GM18868 (cell line): ENCODE measurements at regions not wholly inside any gene's neighbourhood (a gene's known extent, or its start where the extent isn't known, plus 50 kb on each side); places are given as distances from the start of the nearest gene placed in this dataset.
"Not testable (repeated sequence)": the region's sequence is repeated elsewhere in the genome, so short reads cannot be mapped to it uniquely, and the experiment has no call there.

ENCODE experiments used
- ATAC-seq: cut with Tn5 transposase; IDR thresholded peaks from one replicate; pipeline ENCODE4 v1.9.1; 2021; ENCODE audit warnings: mild to moderate bottlenecking, moderate library complexity; ENCODE audit not compliant: unreplicated experiment

DNA sequence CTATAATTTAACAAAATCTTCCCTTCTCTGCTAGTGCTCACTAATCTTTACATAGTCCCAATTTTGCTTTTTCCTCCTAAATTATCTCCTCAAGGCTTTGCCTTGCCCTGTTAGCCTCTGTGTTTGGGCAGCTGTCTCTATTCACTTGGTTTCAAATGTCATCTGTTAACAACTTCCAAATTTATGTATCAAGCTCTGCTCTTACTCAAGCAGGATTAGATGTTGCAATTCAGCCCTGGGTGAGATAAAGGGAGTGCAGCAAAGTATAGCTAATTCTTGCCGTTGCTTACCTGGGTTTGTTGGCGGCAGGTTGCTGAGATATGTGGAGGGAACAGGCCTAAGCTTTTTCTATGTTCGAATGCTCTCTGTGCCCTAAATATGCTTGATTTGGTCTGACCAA is 483.8 kb downstream of the DMAC1 start:
- no peak for ATAC-seq

DNA sequence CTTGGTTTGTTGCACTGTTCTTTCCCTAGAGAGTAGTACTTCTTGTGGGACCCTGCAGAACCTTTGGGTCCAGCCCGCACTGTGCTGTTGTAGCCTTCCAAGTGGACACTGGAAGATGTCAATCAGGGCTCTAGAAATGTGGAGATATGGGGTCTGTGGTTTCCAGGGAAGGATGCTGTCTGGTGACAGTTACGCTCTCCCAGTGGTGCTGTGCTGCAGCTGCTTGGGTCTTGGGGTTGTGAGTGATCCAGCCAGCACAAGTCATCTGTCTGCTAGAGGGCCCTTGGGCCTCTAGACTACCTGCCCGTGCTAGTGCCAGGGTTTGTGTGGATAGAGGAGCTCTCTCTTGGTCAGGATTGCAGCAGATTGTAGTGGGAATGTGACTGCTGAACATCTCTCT is 484.5 kb downstream of the DMAC1 start:
- ATAC-seq: no peak

DNA sequence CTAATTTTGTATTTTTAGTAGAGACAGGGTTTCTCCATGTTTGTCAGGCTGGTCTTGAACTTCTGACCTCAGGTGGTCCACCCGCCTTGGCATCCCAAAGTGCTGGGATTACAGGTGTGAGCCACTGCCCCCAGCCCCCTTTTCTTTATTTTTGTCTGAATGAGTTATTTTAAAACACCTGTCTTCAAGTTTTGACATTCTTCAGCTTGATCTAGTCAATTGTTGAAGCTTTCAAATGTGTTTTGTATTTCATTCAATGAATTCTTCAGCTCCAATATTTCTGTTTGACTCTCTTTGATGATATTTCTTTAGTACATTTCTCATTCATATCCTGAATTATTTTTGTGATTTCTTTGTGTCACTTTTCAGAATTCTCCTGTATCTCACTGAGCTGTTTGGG is 486.2 kb downstream of the DMAC1 start:
- no peak for ATAC-seq

DNA sequence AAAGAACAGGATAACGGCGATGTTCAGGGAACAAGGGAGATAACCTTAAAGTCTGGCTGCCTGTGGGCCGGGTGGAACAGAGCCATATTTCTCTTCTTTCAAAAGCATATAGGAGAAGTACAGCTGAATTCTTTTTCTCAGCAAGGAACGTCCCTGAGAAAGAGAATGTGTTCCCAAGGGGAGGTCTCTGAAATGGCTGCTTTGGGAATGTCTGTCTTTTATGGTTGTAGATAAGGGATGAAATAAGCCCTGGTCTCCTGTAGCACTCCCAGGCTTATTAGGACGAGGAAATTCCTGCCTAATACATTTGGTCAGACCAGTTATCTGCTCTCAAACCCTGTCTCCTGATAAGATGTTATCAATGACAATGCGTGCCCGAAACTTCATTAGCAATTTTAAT is 490.5 kb downstream of the DMAC1 start:
- not testable (repeated sequence) for ATAC-seq

DNA sequence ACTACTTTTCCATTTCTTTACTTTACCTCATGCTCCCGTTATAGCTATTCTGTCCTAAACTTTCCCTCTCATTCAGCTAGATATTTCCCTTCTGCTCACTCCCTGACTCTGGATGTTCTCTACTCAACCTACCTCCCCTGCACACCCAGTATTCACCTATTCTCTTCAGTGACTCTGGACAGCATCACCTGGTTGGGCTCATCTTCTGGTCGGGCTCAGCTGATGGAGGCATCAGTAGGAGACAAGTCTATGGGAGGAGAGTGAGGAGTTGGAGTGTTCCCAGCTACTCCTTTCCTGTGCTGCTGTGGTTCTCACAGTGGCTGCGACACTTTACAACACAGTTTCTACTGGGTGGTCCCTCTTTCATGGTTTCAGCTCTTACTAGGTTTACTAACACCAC is 493.9 kb downstream of the DMAC1 start:
- ATAC-seq: no peak

DNA sequence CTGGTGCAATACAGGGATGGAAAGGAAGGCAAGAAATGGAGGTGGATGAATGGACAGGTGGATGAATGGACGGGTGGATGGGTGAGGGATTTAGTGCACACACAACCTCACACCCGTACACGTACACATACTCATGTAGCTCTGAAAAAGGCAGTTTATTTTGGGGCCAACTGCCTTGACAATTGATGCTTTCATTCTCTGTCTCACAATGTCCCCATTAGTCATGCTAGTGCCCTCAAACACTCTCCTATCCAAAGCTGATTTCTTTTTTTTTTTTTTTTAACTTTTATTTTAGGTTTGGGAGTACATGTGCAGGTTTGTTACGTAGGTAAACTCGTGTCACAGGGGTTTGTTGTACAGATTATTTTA is 495.0 kb downstream of the DMAC1 start:
- no peak for ATAC-seq

DNA sequence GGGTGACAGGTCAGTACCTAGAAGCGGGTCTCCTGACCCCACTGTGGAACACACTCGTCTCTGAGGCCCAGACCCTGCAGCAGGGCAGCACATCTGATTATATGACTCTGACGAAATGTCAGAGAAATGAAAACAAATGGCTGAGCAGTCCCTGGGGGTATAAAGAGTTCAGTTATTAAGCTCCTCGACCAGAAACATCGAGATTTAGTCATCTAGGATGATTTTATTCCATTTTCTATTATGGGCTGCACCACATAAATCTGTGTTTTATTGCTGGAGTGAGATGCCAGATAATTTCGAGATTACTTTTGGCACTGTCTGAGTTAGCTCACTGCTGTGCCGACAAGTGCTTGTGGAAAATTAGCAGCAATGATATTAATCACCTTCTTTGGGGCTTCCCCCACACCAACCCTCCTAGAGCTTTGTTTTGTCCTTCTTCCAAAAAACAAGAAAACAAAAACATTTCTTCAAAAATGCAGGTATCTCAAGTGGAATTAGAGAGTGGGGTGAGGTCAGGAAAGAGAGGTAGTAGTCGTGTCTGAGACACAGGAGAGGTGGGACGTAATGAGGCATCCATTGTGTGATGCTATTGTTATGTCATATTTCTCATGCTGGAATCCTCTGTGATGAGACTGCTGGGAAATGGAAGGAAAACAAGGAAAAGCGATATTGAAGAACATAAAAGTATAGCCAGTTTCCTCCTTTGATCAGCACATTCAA is 495.5 kb downstream of the DMAC1 start:
- no peak for ATAC-seq

DNA sequence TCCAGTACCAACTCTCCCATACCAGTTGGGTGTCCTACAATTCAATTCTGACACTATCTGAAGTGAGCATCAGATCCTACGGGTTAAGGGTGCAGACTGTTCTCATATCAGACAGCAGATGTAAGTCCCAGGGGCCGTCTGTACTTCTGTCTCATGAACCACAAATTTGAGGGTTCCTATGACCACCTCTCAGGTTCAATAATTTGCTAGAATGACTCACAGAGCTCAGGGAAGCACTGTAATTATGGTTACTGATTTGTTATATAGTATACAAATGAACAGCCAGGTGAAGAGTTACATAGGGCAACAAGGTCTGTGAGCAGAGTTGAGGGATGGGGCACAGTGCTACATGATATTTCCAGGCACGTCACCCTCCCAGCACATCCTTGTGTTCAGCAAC is 499.1 kb downstream of the DMAC1 start:
- ATAC-seq: peak; percentile 20

DNA sequence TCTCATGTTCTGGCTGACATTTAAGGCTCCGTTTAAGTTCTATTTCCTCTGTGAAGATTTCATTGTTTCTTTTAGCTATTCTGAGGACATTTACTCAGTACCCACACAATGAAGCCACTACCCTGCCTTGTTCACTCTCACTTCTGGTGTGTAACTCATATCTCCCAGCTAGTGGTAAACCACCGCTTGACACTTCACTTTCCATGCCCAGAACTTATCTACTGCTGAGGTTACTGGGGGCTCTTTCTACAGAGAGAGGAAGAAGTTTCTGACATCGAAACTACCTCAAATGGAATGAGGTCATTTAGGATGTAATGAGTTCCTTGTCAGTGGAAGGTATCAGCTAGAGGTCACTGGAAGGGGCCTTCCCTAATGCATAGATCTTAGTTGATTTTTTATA is 501.5 kb downstream of the DMAC1 start:
- peak; percentile 99 for ATAC-seq

DNA sequence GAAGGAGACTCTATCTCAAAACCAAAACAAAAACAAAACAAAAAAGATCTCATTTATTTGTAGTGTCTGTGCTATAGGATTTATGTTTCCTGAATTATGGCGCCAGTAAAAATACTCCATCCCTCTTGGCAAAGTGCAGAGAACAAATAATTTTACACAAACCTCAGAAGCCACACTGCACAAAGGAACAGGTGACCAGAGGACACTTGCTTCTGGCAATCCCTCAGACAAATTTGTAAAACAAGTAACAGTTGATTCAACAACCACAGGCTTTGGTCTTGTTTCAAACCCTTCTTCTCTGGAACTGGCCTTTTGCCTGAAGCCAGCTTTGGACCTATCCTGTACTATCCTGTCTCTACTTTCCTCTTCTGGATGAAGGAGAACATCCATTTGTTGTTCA is 502.1 kb downstream of the DMAC1 start:
- ATAC-seq: no peak

DNA sequence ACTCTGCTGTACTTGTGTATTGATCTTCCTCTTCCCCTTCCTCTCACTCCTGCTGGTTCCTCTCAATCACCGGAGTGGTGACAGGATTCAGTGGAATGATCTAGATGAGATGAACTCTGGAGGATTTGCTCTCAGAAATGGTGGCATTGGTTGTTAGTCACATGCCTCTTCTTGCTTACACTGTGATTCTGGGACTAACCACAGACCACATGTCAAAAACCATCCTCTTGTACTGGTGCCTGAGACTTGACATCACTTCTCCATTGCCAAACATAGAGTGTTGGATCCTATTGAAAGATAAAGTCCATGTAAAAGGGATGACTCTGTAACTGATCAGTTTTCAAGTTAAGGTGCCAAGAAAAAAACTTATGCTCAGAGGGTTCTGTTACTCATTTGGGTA is 506.5 kb downstream of the DMAC1 start:
- no peak for ATAC-seq

DNA sequence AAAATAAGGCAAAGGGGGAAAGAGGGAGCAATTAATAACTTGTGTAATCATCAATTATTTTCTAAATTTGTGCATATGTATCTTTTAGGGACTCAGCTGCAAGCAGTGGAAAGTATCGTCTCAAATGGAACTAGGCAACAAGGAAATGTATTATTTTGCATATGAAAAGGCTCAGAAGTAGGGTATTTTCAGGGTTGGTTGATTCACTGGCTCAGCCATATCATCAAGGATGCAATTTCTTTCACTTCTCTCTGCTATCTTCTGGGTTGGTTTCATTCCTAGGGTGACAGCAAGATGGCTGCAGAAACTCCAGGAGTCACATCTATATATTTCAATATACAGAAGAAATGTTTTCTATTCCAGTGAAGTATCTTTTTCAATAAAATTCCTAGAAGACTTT is 509.8 kb downstream of the DMAC1 start:
- no peak for ATAC-seq

DNA sequence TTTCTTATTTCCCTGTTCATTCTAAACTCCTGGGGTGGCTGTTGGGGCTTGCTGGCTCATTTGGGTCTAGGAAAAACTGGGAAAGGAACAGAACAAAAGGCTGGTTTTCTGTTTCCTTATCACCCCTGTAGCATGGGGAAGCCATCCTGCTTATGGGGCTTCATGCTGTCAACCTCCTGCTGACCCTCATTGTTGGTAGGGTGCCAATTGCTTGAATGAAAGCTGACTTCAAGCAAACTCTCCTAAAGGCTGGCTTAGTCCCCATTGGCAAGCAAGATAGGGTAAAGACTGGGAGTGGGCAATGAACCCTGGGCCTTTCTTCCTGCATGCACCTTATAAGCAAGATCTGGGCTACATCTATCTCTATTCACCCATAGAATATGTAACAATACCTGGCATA is 511.6 kb downstream of the DMAC1 start:
- ATAC-seq: no peak

DNA sequence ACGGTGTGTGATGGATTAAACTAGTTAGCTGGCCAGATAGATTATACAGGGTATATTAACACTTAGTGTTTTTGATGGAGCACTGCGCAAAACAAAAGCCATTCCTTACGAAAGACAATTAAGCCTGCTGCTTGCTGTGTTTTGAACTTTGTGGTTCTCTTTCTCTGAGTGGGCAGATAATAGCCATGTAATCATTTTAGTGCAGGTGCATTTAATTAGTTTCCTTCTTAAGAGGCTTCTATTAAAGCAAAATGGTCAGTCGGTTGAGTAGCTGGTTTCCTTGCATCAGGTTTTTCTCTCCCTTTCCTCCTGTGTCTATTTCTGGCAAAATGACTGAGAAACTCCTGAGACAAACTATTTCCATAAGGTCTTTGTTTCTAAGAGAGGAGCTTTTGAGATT is 512.5 kb downstream of the DMAC1 start:
- no peak for ATAC-seq

DNA sequence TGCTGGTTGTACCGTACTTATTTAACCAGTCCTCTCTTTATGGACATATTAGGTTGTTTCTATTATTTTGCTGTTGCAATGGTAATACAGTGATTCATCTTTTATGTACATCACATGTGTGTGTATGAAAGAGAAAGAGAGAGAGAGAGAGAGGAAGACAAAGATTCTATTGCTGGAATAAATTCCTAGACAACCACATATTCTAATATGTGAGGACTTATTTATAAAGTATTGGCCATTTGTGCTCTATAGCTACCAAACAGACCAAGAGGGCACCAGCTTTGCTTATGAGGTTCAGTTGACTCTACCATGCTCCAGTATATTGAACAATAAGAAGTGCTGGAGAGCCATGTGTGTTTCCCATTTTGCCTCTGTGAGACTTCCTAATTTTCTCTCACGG is 513.5 kb downstream of the DMAC1 start:
- ATAC-seq: no peak

DNA sequence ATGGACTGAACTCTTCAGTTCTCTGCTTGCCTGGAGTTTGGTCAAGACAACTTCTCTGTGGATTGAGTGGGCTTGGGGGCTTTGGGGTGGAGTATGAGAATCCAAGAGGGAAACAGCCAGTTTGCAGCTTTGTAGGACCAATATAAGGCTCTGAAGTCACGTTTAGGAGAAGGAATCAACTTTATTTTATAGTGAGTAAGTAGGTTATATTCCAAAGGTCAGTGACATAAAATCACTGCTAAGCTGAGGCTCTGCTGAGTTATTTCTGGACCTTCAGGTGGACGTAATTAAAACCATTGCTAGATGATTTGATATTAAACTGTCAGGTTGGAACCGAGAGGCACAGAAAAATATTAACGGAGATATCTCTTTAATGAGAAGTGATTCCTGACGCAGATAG is 514.4 kb downstream of the DMAC1 start:
- ATAC-seq: no peak

DNA sequence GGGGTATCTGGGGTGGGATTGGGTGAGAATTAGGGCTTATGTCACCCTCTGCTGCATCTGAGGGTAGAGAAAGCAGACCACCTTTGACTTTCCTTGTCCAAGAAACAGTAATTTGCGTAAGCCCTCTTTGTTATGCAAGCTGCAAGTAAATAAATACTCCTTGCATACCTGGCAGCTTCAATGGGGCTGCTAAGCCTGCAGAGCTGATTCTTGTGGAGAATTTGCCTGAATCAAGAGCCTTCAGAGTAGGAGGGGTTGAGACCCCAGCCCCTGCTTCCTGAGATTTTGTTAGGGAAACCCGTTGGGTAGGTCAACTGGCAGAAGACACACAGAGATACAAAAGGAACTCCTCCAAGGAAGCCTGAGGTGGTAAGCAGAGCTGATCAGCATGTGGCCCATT is 515.1 kb downstream of the DMAC1 start:
- ATAC-seq: no peak

DNA sequence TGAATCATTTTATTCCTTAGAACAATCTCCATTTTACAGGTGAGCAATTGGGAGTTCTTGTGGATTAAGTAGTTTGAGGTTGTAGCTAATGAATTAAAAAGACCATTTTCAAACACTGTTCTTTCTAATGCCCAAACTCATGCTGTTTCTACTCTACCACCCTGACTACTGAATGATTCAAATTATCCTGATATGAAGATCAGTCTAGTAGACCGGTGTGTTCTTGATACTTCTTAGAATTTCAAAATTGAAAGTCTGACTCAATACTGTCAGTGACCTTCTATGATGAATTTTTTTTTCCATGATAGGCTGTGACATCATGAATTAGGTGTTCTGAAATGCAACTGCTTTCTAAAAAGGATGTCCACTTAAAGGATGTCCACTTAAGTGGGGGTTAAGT is 515.5 kb downstream of the DMAC1 start:
- no peak for ATAC-seq

DNA sequence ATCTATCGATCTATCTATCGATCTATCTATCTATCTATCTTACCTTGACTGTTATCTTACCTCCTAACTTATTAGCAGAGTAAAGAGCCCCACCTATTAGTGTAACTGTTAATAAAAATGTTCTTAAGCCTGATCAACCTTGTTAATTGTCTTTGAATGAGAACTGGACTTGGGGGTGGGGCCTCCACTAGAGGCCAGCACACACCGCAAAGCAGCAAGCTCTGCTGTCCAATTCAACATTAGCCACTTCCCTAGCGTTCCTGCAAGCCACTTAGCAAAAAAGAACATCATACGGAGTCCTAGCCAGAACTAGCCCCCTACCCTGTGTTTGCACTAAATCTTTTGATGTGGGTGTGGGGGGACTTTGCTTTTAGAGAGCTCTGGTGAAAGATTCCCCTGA is 515.8 kb downstream of the KDM4C start:
- no peak for ATAC-seq

DNA sequence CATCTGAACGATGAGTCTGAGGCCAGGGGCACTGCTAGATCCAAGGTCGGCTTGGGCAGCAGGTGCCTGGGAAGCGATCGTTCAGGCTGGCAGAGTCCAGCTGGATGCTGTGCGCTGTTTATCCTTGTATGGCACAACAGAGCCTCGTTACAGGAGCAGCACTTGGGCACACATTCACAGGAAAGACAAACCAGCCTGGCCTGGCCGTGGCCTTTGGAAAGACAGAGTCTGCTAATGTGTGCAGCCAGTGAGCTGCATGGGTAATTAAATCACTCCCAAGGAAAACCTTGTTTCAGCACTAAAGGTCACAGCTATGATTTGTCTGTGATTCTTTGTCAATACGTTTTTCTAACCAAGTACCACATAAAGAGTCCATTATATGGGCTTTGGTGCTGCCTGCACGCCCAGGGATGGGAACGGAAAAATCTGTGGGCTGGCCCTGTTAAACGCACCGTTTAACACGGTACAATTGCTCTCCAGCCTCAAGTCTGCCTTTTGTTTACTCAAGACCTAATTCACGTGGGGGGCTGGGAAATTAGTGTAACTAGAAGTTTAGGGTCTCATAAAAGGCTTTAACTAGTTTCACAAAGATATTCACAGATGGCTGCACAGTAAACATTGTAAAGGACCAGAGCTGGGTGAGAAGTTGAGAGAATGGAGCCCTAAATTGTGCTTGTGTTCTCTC is 509.3 kb downstream of the KDM4C start:
- ATAC-seq: no peak

DNA sequence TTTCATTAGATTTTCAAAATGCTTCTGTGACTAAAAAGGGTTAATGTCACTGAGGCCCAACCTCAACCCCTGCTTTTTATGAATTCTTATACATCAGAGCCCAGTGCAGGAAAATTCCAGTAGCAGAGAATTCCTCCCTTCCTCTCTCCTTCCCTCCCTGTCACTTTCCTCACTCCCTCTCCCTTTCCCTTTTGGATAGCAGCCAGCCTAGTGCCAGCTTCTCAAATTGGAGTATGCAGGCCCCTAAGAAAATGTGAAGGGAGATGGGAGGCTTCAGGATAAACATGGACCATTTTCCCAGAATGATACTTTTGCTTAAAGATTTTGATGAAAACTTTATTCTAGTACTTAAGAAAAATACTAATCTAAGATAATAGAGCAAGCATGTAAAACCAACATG is 507.4 kb downstream of the KDM4C start:
- ATAC-seq: no peak

DNA sequence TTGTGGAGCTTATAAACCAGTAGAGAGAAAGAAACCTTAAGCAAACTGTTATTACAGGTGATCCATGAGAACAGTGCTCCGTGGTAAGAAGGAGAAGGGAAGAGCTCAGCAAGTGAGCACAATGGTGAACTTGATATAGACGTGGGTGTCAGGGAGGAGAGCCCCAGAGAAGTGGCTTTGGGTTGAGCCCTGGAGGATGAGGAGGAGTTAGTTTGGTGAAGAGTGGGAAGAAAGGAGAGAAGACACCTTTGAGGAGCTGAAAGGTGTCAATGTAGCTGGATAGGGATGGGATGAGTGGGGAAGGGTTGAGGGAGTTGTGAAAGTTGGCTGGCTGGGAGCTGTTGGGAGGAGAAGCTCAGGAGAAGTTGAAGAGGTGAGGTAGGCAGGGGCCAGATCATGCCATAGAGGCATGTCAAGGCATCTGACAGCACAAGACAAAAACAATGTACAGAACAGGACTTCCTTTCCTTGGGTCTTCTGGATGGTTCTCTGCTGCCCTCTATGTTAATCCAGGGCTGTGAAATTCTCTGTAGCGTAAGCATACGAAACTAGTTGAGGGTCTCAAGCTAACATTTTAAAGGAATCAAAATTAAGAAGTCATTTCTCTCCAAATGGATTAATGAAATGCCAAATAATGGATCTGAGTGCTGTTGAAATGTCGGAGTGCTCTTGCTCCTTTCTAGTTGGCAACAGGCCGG is 501.9 kb downstream of the KDM4C start:
- no peak for ATAC-seq
